AG08395 (cell line): ENCODE measurements at regions not wholly inside any gene's neighbourhood (a gene's known extent, or its start where the extent isn't known, plus 50 kb on each side); places are given as distances from the start of the nearest gene placed in this dataset.
"Not testable (repeated sequence)": the region's sequence is repeated elsewhere in the genome, so short reads cannot be mapped to it uniquely, and the experiment has no call there.

ENCODE experiments used
- DNase-seq: peaks from one replicate; pipeline ENCODE4 v3.0.0; 2012; ENCODE audit warnings: mixed read lengths, low spot score

- no peak for DNase-seq
These were observed 384.5 kb downstream of the GPAT3 start for GRCh38 chr4:83920375-83920774.

DNA sequence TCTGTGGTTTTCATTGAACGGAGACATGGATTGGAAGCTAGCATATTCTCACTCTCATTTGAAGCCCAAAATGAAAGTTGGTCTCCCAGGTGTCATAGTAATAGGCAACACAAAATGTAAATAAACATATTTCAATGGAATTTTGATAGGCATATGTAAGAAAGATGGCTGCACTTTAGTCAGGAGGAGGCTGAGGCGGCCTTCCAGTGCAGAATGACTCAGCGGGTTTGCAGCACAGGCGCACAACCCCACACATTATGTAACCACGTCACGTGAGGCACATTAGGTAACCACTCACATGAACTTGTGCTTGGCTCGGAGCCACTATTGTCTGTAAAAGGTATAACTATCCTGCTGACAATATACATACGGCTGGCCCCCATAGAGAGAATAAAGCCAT is 381.7 kb downstream of the GPAT3 start:
- no peak for DNase-seq

DNA sequence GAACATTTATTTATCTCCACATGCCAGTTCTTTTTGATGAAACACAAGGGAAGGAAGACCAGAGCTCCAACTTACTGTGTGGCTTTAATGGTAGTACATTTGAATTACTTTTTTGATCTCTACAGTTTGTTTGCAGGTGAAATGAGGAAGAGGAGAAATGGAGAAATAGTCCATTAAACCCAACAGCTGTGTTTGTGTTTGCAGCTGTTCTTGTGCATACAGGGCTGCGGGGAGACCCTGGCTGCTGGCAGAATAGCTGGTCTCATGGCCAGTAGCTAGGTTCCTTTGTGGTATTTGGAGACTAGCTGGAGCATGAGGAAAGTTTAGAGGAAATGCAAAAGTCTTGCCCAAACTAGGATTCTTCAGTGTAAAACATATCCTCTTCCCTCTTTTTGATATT is 374.8 kb downstream of the GPAT3 start:
- DNase-seq, result no peak

DNA sequence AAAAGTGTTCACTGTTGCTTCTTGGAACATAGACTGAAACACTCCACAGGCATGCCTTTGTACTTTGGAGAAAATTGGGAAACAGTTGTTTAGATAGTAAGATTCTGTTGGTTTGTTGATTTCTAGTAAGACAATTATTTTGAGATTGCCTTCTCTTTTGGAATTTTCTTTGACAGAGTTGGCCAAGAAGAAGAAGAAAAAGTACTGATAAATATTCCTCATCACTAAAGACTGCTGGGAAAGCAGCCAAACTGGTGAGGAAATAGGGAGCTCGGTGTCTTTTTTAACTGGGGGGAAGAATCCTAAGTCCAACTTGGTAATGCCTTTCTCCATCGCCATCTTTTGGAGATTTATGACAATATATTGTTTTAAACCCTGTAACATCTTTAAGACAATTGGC is 370.7 kb downstream of the GPAT3 start:
- peak; percentile 25 for DNase-seq

- no peak for DNase-seq
These were observed 370.0 kb downstream of the GPAT3 start for GRCh38 chr4:83905952-83906351.

- DNase-seq, result not testable (repeated sequence)
These were observed 367.8 kb downstream of the GPAT3 start for GRCh38 chr4:83903740-83904139.

GRCh38 chr4:83894831-83895230 is 358.9 kb downstream of the GPAT3 start:
- peak; percentile 14 for DNase-seq

GRCh38 chr4:83890816-83891215 is 354.9 kb downstream of the GPAT3 start:
- no peak for DNase-seq

- DNase-seq, result no peak
These were observed 354.3 kb downstream of the GPAT3 start for GRCh38 chr4:83890231-83890630.

DNA sequence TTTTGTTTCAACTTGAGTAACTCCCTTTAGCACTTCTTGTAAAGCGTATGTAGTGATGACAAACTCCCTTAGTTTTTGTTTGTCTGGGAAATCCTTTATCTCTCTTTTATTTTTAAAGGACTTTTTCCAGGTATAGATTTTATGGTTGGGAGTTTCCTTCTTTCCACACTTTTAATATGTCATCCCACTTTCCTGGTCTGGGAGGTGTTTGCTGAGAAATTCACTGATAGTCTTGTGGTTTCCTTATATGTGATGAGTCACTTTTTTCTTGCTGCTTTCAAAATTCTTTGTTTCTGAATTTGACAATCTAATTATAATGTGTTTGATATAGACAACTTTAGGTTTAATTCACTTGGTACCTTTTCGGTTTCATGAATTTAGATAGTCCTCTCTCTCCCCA is 353.9 kb downstream of the GPAT3 start:
- DNase-seq, result no peak

DNA sequence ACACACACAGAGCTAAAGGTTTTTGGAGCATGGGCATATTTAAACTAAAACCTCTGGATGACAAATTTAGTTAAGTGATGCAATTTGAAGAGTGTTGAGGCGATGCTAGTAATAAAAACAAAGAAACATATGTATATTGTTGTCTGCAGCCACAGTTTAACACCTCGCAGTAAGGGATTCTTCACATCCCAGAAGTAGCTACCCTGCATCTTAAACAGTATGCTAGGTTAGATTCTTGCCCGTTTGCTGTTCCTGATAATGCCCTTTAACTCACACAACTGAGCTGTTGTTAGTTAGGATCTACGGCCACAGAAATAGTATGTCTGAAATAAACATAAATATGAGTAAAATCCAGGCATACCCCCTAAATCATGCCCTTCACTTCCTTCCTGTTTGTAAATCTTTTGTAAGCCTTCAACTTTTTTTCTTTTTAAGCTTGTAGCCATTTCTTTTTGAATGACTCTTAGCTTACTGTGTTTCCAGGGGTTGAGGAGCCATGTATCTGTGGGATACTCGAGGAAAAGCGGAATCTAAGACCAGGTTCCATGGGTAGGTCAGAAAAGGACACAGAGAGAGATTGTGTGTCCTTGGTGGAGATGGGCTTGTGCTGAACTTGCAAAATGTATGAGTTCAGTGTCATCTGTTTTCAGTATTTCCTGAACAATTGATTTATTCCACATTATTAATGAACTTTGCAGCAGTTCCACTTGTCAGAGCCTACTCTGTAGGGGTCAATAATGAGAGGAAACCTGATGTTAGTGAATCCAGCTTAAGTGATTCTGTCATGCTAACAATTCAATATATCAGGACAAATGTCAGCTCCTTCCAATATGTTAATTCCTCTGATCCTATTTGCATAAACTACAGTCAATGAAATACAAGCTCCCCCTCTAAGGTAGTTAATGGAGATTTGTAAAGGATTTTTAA is 349.6 kb downstream of the GPAT3 start:
- DNase-seq, result no peak

DNA sequence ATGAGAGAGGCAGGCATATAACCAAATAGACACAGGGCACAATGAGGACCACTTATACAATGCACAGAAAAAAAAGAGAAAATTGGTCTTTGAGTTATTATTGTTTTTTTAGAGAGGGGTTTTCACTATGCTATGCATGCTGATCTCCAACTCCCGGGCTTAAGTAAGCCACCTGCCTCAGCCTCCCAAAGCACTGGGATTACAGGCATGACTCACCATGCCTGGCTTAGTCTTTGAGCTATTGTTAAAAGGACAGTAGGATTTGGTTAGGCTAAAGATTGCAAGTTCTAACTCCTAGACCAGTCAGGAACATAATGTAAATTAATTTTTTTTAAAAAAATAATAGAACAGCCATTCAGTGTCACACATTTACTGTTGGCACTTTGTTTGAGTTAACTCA is 340.1 kb downstream of the GPAT3 start:
- no peak for DNase-seq

GRCh38 chr4:83875437-83875836 is 339.5 kb downstream of the GPAT3 start:
- DNase-seq, result no peak

- DNase-seq, result no peak
These were observed 338.1 kb downstream of the GPAT3 start for GRCh38 chr4:83873996-83874395.

DNA sequence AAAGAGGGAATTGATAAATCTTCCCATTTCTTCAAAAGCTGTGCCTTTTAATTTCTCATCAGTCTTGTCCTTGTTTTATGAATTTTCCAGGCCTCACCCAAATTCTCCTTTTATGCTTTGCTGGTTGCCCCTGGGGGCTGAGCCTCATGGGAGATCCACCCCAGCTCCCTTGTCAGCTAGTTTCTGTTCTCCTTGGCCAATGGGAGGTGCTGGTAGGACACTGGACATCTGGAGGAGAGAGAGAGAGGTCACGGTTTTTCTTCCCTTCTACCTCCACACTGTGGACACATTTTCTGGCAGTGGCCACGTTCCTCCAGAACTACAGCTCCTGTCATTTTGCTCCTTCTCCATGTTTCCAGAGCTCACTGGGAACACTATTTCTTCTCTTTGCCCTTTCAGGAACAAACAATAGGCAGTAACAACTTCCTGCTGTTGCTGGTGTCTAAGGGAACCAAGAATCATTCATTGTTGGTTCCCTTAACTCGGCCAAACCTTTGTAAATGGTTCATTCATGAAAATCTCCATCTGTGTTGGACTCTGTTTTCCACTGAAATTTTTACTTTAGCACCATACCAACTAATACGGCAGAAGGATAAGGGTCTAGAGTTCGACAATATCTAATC is 334.5 kb downstream of the GPAT3 start:
- DNase-seq, result no peak

DNA sequence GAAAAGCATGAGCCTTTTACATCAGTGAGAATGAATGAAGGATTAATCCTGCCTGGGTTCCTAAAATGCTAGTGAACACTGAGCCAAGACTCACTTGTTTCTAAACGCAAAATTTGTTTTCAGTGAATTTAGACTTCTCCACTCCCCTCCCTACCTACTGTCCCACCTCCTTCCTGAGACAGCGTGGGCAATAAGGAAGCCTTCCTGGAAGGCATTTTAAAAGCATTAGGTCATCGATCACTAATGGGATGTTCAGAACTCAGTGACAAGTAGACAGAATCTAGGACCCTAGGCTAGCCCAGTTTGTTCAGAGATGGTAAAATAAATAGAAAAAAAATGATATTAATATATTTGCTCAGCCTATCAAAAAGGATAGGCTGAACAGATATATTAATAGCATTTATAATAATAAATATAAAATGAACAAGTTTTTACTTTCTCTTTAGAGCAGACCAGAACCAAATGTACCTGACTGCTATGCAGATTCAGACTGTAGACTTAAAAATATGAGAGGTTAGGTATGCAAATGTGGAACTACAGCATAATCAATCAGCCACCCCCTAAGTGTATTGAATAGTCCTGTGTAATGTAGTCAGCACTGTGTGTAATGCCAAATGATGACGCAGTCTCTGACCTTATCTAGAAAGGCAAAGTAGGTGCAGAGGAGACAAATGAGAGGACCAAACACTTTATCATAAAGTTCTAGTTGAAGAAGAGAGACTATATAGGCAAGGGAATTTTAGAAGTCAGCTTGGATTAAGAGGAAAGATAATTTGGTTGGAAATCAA is 331.1 kb downstream of the GPAT3 start:
- no peak for DNase-seq

- DNase-seq, result no peak
These were observed 329.7 kb downstream of the GPAT3 start for GRCh38 chr4:83865417-83866150.

DNA sequence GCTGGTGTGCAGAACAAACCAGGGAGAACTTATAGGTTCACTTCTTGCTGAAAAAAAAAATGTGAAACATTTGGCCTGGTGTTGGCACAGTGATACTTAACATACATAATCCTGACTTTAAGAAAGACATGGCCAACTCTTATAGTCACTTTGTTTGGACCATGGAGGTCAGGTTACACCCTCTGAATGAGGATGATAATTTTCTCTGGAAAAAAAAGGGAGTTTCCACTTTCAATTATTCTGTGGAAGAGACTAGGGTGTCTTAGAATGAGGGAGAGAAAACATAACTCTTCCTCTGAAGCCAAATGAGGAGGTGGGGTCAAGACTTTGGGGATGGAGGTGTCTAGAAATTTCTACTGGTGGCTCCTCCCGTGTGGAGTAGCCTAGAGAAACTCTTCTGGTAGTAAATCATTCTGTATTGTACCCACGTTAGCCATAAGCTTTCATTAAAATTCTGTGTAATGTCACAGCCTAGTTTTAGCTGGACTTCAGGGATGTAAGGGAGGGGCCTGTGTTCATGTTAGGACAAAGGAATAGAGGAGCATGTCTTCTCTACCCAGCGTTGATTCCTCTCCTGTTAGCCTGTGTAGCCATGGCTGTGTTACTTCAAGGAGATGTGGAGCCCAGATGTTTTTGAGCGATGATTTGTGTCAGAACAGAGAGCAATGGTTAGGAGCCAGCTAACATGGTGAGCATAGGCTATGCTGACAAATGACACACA is 328.3 kb downstream of the GPAT3 start:
- no peak for DNase-seq

DNA sequence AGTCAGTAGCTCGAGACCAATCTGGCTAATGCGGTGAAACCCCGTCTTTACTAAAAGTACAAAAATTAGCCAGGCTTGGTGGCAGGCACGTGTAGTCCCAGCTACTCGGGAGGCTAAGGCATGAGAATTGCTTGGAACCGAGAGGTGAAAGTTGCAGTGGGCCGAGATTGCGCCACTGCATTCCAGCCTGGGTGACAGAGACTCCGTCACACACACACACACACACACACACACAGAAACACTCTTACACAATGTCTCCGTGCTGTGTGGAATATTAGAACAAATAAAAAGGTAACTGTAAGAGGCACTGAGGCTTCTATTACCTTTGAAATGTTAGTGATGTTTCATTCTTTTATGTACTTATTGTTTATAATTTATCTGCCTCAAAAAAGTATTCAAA is 326.6 kb downstream of the GPAT3 start:
- DNase-seq, result no peak

DNA sequence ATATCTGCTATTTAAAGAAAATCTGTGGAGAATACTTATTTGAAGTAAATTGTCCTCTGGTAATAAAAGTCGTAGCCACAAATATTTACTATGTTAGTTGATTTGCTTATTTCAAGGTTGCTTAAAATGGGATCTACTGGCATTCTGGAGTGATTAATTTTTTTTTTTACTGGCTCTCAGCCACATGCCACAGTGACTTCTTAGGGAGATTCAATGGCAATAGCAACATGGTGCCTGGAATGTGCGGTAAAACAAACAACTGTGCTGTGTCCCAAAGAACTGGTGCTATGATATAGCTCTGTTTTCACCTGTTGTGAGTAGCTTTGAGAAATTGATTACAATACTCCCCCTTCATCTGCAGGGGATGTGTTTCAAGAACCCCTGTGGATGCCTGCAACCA is 324.3 kb downstream of the GPAT3 start:
- no peak for DNase-seq

DNA sequence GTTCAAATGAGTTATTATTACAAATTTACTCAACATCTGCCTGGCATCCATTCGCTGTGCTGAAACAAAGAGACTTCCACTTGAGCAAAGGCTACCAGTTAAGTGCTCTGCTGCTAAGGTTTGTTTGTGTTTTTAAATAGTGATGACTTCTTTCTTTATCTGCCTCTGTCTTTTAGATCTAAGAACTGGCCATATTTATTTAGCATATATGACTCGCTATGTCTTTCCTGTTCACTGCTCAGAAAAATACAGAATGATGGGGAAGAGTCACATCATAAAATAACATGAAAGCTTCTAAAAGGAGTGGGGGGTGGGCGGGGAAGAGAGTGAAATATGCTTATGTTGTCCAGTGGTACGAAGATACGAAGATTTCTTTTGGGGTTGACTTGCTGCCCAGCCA is 322.2 kb downstream of the GPAT3 start:
- no peak for DNase-seq
